ENCODE measurements at regions not wholly inside any gene's neighbourhood (a gene's known extent, or its start where the extent isn't known, plus 50 kb on each side); places are given as distances from the start of the nearest gene placed in this dataset.

DNA sequence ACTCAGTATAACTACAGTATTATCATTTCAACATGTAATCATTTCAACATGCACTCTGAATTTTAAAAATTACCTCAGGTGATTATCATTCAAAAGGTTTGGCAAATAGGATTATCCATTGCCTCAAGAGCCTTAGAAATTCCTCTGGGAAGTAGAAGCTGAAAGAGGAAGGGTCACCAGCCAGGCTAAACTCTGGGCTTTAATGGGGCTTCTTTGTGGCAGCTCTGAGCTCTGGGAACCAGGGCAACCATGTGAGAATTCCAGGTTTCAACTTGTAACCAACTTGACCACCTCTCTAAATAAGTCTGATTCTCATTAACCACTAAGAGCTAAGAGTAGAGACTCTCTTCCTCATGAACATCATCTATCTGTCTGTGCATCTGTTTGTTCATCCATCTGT is 117.2 kb upstream of the MED14 start (continued):
- TF ChIP-seq, protein P1, sequence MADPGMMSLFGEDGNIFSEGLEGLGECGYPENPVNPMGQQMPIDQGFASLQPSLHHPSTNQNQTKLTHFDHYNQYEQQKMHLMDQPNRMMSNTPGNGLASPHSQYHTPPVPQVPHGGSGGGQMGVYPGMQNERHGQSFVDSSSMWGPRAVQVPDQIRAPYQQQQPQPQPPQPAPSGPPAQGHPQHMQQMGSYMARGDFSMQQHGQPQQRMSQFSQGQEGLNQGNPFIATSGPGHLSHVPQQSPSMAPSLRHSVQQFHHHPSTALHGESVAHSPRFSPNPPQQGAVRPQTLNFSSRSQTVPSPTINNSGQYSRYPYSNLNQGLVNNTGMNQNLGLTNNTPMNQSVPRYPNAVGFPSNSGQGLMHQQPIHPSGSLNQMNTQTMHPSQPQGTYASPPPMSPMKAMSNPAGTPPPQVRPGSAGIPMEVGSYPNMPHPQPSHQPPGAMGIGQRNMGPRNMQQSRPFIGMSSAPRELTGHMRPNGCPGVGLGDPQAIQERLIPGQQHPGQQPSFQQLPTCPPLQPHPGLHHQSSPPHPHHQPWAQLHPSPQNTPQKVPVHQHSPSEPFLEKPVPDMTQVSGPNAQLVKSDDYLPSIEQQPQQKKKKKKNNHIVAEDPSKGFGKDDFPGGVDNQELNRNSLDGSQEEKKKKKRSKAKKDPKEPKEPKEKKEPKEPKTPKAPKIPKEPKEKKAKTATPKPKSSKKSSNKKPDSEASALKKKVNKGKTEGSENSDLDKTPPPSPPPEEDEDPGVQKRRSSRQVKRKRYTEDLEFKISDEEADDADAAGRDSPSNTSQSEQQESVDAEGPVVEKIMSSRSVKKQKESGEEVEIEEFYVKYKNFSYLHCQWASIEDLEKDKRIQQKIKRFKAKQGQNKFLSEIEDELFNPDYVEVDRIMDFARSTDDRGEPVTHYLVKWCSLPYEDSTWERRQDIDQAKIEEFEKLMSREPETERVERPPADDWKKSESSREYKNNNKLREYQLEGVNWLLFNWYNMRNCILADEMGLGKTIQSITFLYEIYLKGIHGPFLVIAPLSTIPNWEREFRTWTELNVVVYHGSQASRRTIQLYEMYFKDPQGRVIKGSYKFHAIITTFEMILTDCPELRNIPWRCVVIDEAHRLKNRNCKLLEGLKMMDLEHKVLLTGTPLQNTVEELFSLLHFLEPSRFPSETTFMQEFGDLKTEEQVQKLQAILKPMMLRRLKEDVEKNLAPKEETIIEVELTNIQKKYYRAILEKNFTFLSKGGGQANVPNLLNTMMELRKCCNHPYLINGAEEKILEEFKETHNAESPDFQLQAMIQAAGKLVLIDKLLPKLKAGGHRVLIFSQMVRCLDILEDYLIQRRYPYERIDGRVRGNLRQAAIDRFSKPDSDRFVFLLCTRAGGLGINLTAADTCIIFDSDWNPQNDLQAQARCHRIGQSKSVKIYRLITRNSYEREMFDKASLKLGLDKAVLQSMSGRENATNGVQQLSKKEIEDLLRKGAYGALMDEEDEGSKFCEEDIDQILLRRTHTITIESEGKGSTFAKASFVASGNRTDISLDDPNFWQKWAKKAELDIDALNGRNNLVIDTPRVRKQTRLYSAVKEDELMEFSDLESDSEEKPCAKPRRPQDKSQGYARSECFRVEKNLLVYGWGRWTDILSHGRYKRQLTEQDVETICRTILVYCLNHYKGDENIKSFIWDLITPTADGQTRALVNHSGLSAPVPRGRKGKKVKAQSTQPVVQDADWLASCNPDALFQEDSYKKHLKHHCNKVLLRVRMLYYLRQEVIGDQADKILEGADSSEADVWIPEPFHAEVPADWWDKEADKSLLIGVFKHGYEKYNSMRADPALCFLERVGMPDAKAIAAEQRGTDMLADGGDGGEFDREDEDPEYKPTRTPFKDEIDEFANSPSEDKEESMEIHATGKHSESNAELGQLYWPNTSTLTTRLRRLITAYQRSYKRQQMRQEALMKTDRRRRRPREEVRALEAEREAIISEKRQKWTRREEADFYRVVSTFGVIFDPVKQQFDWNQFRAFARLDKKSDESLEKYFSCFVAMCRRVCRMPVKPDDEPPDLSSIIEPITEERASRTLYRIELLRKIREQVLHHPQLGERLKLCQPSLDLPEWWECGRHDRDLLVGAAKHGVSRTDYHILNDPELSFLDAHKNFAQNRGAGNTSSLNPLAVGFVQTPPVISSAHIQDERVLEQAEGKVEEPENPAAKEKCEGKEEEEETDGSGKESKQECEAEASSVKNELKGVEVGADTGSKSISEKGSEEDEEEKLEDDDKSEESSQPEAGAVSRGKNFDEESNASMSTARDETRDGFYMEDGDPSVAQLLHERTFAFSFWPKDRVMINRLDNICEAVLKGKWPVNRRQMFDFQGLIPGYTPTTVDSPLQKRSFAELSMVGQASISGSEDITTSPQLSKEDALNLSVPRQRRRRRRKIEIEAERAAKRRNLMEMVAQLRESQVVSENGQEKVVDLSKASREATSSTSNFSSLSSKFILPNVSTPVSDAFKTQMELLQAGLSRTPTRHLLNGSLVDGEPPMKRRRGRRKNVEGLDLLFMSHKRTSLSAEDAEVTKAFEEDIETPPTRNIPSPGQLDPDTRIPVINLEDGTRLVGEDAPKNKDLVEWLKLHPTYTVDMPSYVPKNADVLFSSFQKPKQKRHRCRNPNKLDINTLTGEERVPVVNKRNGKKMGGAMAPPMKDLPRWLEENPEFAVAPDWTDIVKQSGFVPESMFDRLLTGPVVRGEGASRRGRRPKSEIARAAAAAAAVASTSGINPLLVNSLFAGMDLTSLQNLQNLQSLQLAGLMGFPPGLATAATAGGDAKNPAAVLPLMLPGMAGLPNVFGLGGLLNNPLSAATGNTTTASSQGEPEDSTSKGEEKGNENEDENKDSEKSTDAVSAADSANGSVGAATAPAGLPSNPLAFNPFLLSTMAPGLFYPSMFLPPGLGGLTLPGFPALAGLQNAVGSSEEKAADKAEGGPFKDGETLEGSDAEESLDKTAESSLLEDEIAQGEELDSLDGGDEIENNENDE (IDR thresholded peaks at IDR 0.05; ENCODE audit: insufficient replicate concordance, low read length): no peak
- TF ChIP-seq GABPA (IDR thresholded peaks at IDR 0.05; ENCODE audit: borderline replicate concordance, insufficient read depth, low read length) (no peak), NRF1 (IDR thresholded peaks at IDR 0.05; ENCODE audit: low read depth, low read length) (no peak), RFX5 (IDR thresholded peaks at IDR 0.05; ENCODE audit: borderline replicate concordance, low read depth, low read length) (no peak), NANOG (IDR thresholded peaks at IDR 0.05; ENCODE audit: insufficient read depth, low read depth, low read length, poor library complexity, severe bottlenecking) (no peak)
- TF ChIP-seq, protein P2, sequence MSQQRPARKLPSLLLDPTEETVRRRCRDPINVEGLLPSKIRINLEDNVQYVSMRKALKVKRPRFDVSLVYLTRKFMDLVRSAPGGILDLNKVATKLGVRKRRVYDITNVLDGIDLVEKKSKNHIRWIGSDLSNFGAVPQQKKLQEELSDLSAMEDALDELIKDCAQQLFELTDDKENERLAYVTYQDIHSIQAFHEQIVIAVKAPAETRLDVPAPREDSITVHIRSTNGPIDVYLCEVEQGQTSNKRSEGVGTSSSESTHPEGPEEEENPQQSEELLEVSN (IDR thresholded peaks at IDR 0.05): no peak

Measured in H1 (cell line).